Right lobe of liver (tissue), 4 donors: ENCODE measurements at regions not wholly inside any gene's neighbourhood (a gene's known extent, or its start where the extent isn't known, plus 50 kb on each side); places are given as distances from the start of the nearest gene placed in this dataset.

Experiments used
- CTCF ChIP-seq, 4 donors: fragments of 200-600 bp in 3 of 4; fragments of 450-650 bp in 1 of 4; IDR thresholded peaks; one replicate each; pipeline versions ENCODE4 v1.5.1 to v1.8.0; 2016 to 2022; ENCODE audit warnings: antibody characterized with exemption in 4 of 4, mild to moderate bottlenecking in 2 of 4
- POLR2A ChIP-seq: fragments of 450-650 bp; IDR thresholded peaks from one replicate; pipeline ENCODE4 v1.6.1; 2017; ENCODE audit warnings: antibody characterized with exemption, mild to moderate bottlenecking
- donor health status: DM: no; HTN: no; CAD: no.
- donor health status: DM: no; HTN: no; CAD: no.
- donor health status: DM: no; HTN: yes; CAD: no.

GRCh38 chr5:39566029-39566428 is 141.2 kb upstream of the DAB2 start:
- TF ChIP-seq CTCF (IDR thresholded peaks at IDR 0.05) (no peak), POLR2A (no peak)
